SJCRH30 (cell line): ENCODE measurements at regions not wholly inside any gene's neighbourhood (a gene's known extent, or its start where the extent isn't known, plus 50 kb on each side); places are given as distances from the start of the nearest gene placed in this dataset.
"Not testable (repeated sequence)": the region's sequence is repeated elsewhere in the genome, so short reads cannot be mapped to it uniquely, and the experiment has no call there.

Experiments used
- DNase-seq, 2 experiments: peaks; one replicate each; pipeline ENCODE4 v3.0.0-alpha.2; 2015 to 2020
- H3K27ac ChIP-seq: fragments of 250-450 bp; sonication (Bioruptor Pico); 2 replicates; pipeline ENCODE4 v1.5.1; 2020; ENCODE audit warnings: mild to moderate bottlenecking, moderate library complexity
- H3K27me3 ChIP-seq: fragments of 250-450 bp; sonication (Bioruptor Pico); 2 replicates; pipeline ENCODE4 v1.5.1; 2020; ENCODE audit warnings: mild to moderate bottlenecking, moderate library complexity
- H3K36me3 ChIP-seq: fragments of 250-450 bp; sonication (Bioruptor Pico); 2 replicates; pipeline ENCODE4 v1.5.1; 2020; ENCODE audit warnings: mild to moderate bottlenecking, moderate library complexity
- H3K4me1 ChIP-seq: fragments of 250-450 bp; sonication (Bioruptor Pico); 2 replicates; pipeline ENCODE4 v1.5.1; 2020; ENCODE audit warnings: mild to moderate bottlenecking, moderate library complexity
- H3K4me3 ChIP-seq: fragments of 250-450 bp; sonication (Bioruptor Pico); 2 replicates; pipeline ENCODE4 v1.5.1; 2020; ENCODE audit warnings: mild to moderate bottlenecking, moderate library complexity
- H3K9me3 ChIP-seq: fragments of 250-450 bp; sonication (Bioruptor Pico); replicated peaks from 2 replicates; pipeline ENCODE4 v1.5.1; 2020; ENCODE audit warnings: mild to moderate bottlenecking, moderate library complexity

GRCh38 chr6:901696-902460 lies 208.9 kb upstream of the EXOC2 start:
- DNase-seq, result no peak
- Histone ChIP-seq H3K4me1 (no peaks in the 10 kb centered on the region), H3K27ac (no peak overlapping the region)

GRCh38 chr6:900716-901605 lies 208.0 kb upstream of the EXOC2 start:
- no peak overlapping the region for H3K4me3 ChIP-seq
- H3K36me3 ChIP-seq, result no peaks in the 10 kb centered on the region
- H3K27me3 ChIP-seq, result no peaks in the 10 kb centered on the region
- H3K4me1 ChIP-seq, result no peaks in the 10 kb centered on the region
- no peak for DNase-seq
- H3K9me3 ChIP-seq, result no peaks in the 10 kb centered on the region
- no peak overlapping the region for H3K27ac ChIP-seq

More at GRCh38 chr6:901696-902460, 208.9 kb upstream of the EXOC2 start:
- no peaks in the 10 kb centered on the region for H3K9me3 ChIP-seq
- H3K4me3 ChIP-seq, result no peak overlapping the region
- H3K27me3 ChIP-seq, result no peaks in the 10 kb centered on the region
- no peaks in the 10 kb centered on the region for H3K36me3 ChIP-seq

- H3K9me3 ChIP-seq, result no peaks in the 10 kb centered on the region
- no peaks in the 10 kb centered on the region for H3K27me3 ChIP-seq
- DNase-seq, result no peak
- no peak overlapping the region for H3K4me3 ChIP-seq
- H3K4me1 ChIP-seq, result no peaks in the 10 kb centered on the region
- no peaks in the 10 kb centered on the region for H3K36me3 ChIP-seq
- H3K27ac ChIP-seq, result no peak overlapping the region
Measured at GRCh38 chr6:897528-898207, 204.7 kb upstream of the EXOC2 start.

GRCh38 chr6:894274-894673 lies 201.3 kb upstream of the EXOC2 start:
- no peak for DNase-seq
- H3K27me3 ChIP-seq, result no peaks in the 10 kb centered on the region
- no peaks in the 10 kb centered on the region for H3K4me1 ChIP-seq
- H3K27ac ChIP-seq, result no peak overlapping the region
- H3K9me3 ChIP-seq, result no peaks in the 10 kb centered on the region
- no peak overlapping the region for H3K4me3 ChIP-seq
- no peaks in the 10 kb centered on the region for H3K36me3 ChIP-seq

- no peaks in the 10 kb centered on the region for H3K36me3 ChIP-seq
- H3K4me1 ChIP-seq, result no peaks in the 10 kb centered on the region
- no peaks in the 10 kb centered on the region for H3K9me3 ChIP-seq
- no peak for DNase-seq
- H3K27me3 ChIP-seq, result no peaks in the 10 kb centered on the region
- no peak overlapping the region for H3K27ac ChIP-seq
- H3K4me3 ChIP-seq, result no peak overlapping the region
Measured at GRCh38 chr6:890995-891394, 198.1 kb upstream of the EXOC2 start.

DNA sequence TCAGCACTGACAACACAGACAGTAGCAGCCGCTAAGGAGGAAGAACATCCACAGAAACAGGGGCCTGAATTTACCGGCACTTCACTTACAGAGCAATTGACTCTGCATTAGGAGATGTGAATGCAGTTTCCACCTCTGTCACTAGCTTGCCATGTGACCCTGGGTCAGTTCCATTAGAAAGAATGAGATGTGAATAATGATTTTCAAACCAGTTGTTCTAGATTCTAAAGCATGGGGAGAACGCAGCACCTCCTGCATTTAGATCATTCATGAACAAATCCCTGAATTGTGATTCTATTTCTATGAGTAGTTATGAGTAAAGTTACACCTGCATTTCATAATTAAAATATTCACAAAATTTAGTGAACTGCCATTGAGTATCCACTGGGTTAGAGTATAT lies 197.3 kb upstream of the EXOC2 start:
- H3K27ac ChIP-seq, result no peak overlapping the region
- no peaks in the 10 kb centered on the region for H3K27me3 ChIP-seq
- no peak for DNase-seq
- H3K9me3 ChIP-seq, result no peaks in the 10 kb centered on the region
- H3K4me3 ChIP-seq, result no peak overlapping the region
- no peaks in the 10 kb centered on the region for H3K4me1 ChIP-seq
- H3K36me3 ChIP-seq, result no peaks in the 10 kb centered on the region

DNA sequence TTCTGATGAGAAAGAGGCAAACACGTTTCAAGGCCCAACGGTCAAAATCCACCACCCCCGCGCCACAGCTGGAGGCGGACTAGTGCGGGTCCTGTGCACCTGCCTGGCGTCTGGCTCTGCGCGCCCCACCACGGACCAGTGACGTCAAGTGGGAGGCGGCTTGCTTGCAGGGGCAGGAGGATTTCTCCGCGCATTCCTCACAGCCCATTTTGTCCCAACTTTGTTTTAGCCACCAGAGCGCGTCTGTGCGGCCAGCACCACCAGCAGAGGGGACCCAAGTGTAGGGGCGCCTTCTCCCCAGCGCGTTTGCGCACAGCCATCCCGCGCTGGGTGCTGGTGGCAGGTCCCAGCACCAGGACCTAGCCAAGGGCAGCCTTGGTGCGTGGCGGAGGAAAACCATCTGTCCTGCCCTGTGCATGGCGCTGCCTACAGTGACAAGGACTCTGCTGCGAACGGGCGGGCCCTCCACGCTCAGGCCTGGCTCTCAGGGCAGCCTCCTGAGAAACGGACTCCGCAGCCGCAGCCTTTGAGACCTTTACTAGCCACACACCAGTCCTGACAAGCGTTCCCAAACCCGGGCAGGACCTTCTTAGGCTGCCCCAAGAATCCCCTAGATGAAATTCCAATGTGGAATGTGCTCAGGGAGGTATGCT lies 194.8 kb upstream of the EXOC2 start:
- H3K27ac ChIP-seq, result no peak overlapping the region
- H3K36me3 ChIP-seq, result no peaks in the 10 kb centered on the region
- no peaks in the 10 kb centered on the region for H3K27me3 ChIP-seq
- no peaks in the 10 kb centered on the region for H3K9me3 ChIP-seq
- H3K4me1 ChIP-seq, result no peaks in the 10 kb centered on the region
- H3K4me3 ChIP-seq, result no peak overlapping the region
- no peak for DNase-seq

- not testable (repeated sequence) for H3K27ac ChIP-seq, H3K27me3 ChIP-seq, H3K4me3 ChIP-seq, DNase-seq, H3K36me3 ChIP-seq, H3K9me3 ChIP-seq, H3K4me1 ChIP-seq
Measured at GRCh38 chr6:886116-886515, 193.2 kb upstream of the EXOC2 start.

DNA sequence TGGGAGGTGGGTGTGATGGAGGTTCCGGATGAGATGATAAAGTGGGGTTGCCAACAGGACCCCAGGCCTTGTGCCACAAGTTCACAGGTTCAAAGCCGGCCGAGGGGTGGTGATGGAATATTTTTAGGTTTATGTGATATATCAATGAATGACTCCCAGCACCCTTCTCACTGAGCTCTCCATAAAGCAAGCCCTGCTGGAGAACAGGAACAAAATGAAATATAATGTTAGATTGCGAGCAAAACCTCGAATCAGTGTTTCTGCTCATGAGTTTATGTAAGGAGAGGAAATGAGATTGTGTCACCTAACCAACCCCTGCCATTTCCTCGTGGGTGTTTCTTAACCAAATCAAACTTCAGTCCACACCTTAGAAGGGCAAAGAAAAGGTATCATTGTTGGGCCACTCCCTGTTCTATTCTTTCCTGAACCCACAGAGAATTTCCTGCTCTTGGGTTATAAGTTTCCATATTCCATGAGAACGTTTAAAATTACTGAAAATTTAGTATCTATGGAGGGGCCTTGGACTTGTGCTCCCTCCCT lies 192.2 kb upstream of the EXOC2 start:
- H3K36me3 ChIP-seq, result no peaks in the 10 kb centered on the region
- H3K4me1 ChIP-seq, result no peaks in the 10 kb centered on the region
- H3K4me3 ChIP-seq, result no peak overlapping the region
- no peaks in the 10 kb centered on the region for H3K27me3 ChIP-seq
- H3K27ac ChIP-seq, result no peak overlapping the region
- DNase-seq, result no peak
- no peaks in the 10 kb centered on the region for H3K9me3 ChIP-seq

DNA sequence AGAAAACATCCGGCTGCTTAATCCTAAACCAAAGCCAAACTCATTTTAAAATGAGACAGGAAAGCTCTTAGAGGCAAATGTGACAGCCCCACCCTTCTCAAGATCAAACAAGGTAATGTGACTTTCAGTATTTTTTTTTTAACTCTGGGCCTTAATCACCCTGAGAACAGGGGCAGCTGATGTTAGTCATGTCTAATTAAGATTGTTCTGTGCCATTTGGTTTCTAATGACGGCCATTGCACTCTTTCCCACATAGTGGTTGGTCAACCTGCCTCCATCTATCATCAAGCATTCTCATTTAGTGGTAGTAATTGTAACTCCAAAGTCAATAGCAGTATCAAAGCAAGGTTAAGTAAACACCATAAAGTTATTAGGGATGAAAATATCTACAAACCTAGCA lies 191.6 kb upstream of the EXOC2 start:
- no peak for DNase-seq
- no peak overlapping the region for H3K27ac ChIP-seq
- H3K27me3 ChIP-seq, result no peaks in the 10 kb centered on the region
- no peak overlapping the region for H3K4me3 ChIP-seq
- no peaks in the 10 kb centered on the region for H3K9me3 ChIP-seq
- H3K4me1 ChIP-seq, result no peaks in the 10 kb centered on the region
- no peaks in the 10 kb centered on the region for H3K36me3 ChIP-seq

GRCh38 chr6:882084-882598 lies 189.2 kb upstream of the EXOC2 start:
- no peak overlapping the region for H3K4me3 ChIP-seq
- no peaks in the 10 kb centered on the region for H3K4me1 ChIP-seq
- H3K9me3 ChIP-seq, result no peaks in the 10 kb centered on the region
- no peaks in the 10 kb centered on the region for H3K36me3 ChIP-seq
- no peak for DNase-seq
- H3K27ac ChIP-seq, result no peak overlapping the region
- no peaks in the 10 kb centered on the region for H3K27me3 ChIP-seq

- H3K4me3 ChIP-seq, result no peak overlapping the region
- no peaks in the 10 kb centered on the region for H3K27me3 ChIP-seq
- H3K27ac ChIP-seq, result no peak overlapping the region
- no peaks in the 10 kb centered on the region for H3K9me3 ChIP-seq
- DNase-seq, result no peak
- no peaks in the 10 kb centered on the region for H3K36me3 ChIP-seq
- no peaks in the 10 kb centered on the region for H3K4me1 ChIP-seq
Measured at GRCh38 chr6:878179-878578, 185.2 kb upstream of the EXOC2 start.

GRCh38 chr6:875012-875411 lies 182.1 kb upstream of the EXOC2 start:
- Histone ChIP-seq H3K9me3 (no peaks in the 10 kb centered on the region), H3K4me1 (no peaks in the 10 kb centered on the region), H3K4me3 (no peak overlapping the region), H3K36me3 (no peaks in the 10 kb centered on the region), H3K27me3 (no peaks in the 10 kb centered on the region), H3K27ac (no peak overlapping the region)
- DNase-seq, result no peak

- DNase-seq, result no peak
- H3K36me3 ChIP-seq, result no peaks in the 10 kb centered on the region
- H3K4me1 ChIP-seq, result no peaks in the 10 kb centered on the region
- no peaks in the 10 kb centered on the region for H3K9me3 ChIP-seq
- no peak overlapping the region for H3K4me3 ChIP-seq
- H3K27me3 ChIP-seq, result no peaks in the 10 kb centered on the region
- H3K27ac ChIP-seq, result no peak overlapping the region
Measured at GRCh38 chr6:872570-873125, 179.7 kb upstream of the EXOC2 start.
